GM23248 (cell line): ENCODE measurements at regions not wholly inside any gene's neighbourhood (a gene's known extent, or its start where the extent isn't known, plus 50 kb on each side); places are given as distances from the start of the nearest gene placed in this dataset.

Experiments
- DNase-seq: peaks from one replicate; pipeline ENCODE4 v3.0.0-alpha.2; 2015
- H2AFZ ChIP-seq: fragments of 200-600 bp; sonication (generic); 2 replicates; pipeline ENCODE4 v1.6.1; 2016; ENCODE audit warnings: antibody characterized with exemption
- H3F3A ChIP-seq: fragments of 200-600 bp; sonication (generic); 2 replicates; pipeline ENCODE4 v1.6.1; 2016; ENCODE audit warnings: mild to moderate bottlenecking, antibody characterized with exemption, mixed run types; ENCODE audit not compliant: insufficient read depth
- H3K27ac ChIP-seq: fragments of 200-600 bp; sonication (generic); 2 replicates; pipeline ENCODE4 v1.5.1; 2016; ENCODE audit warnings: mild to moderate bottlenecking
- H3K27me3 ChIP-seq: fragments of 200-600 bp; sonication (generic); replicated peaks from 2 replicates; pipeline ENCODE4 v1.6.1; 2016; ENCODE audit warnings: mild to moderate bottlenecking; ENCODE audit not compliant: insufficient read depth
- H3K36me3 ChIP-seq: fragments of 200-600 bp; sonication (generic); 2 replicates; pipeline ENCODE4 v1.6.1; 2016; ENCODE audit warnings: low read depth, mild to moderate bottlenecking
- H3K4me1 ChIP-seq: fragments of 200-600 bp; sonication (generic); 2 replicates; pipeline ENCODE4 v1.6.1; 2016; ENCODE audit warnings: mild to moderate bottlenecking; ENCODE audit not compliant: insufficient read depth
- H3K4me2 ChIP-seq: fragments of 200-600 bp; sonication (generic); one replicate; pipeline ENCODE4 v1.6.1; 2016; ENCODE audit warnings: mild to moderate bottlenecking; ENCODE audit not compliant: unreplicated experiment
- H3K4me3 ChIP-seq: fragments of 200-600 bp; sonication (generic); 2 replicates; pipeline ENCODE4 v1.5.1; 2016; ENCODE audit warnings: mild to moderate bottlenecking
- H3K79me2 ChIP-seq: fragments of 200-600 bp; sonication (generic); 2 replicates; pipeline ENCODE4 v1.6.1; 2016; ENCODE audit warnings: mild to moderate bottlenecking; ENCODE audit not compliant: insufficient read depth
- H3K9ac ChIP-seq: fragments of 200-600 bp; sonication (generic); 2 replicates; pipeline ENCODE4 v1.6.1; 2016; ENCODE audit warnings: mild to moderate bottlenecking
- H3K9me2 ChIP-seq: fragments of 200-600 bp; sonication (generic); 2 replicates; pipeline ENCODE4 v1.6.1; 2016; ENCODE audit warnings: mixed run types, mild to moderate bottlenecking, moderate library complexity; ENCODE audit not compliant: insufficient read depth
- H3K9me3 ChIP-seq: fragments of 200-600 bp; sonication (generic); one replicate; pipeline ENCODE4 v1.6.1; 2017; ENCODE audit warnings: low read depth
- H4K20me1 ChIP-seq: fragments of 200-600 bp; sonication (generic); 2 replicates; pipeline ENCODE4 v1.6.0; 2016; ENCODE audit not compliant: insufficient read depth
- EZH2 ChIP-seq: fragments of 200-600 bp; sonication (generic); IDR thresholded peaks from 2 replicates; pipeline ENCODE4 v1.6.1; 2018; ENCODE audit warnings: antibody characterized with exemption, mild to moderate bottlenecking; ENCODE audit not compliant: insufficient read depth, poor library complexity, severe bottlenecking
- EZH2phosphoT487 ChIP-seq: fragments of 200-600 bp; sonication (generic); IDR thresholded peaks from 2 replicates; pipeline ENCODE4 v1.6.1; 2018; ENCODE audit warnings: antibody characterized with exemption, moderate library complexity, mild to moderate bottlenecking, low read depth; ENCODE audit not compliant: insufficient read depth
- WGBS, 2 experiments: methylation state at CpG; one replicate each; pipeline ENCODE4 v1.1.6; 2015 to 2017; ENCODE audit warnings: low lambda C conversion rate in 2 of 2, low coverage in 1 of 2; ENCODE audit errors: missing lambda C conversion rate in 2 of 2; 5-methylcytosine and 5-hydroxymethylcytosine counted together
- in situ Hi-C: fragments of 300-500 bp; cut with MboI; formaldehyde crosslinking; loops from 2 replicates; pipeline ENCODE4 v1.15.0; 2020

- H3K4me3 ChIP-seq: no peak overlapping the region
- no peak overlapping the region for H2AFZ ChIP-seq
- TF ChIP-seq EZH2 (no peak), EZH2phosphoT487 (no peak)
- no peaks in the 10 kb centered on the region for H4K20me1 ChIP-seq
- DNase-seq: no peak
- H3F3A ChIP-seq: no peaks in the 10 kb centered on the region
- H3K9me2 ChIP-seq: no peaks in the 10 kb centered on the region
- no peak overlapping the region for H3K4me2 ChIP-seq
- no peak overlapping the region for H3K9ac ChIP-seq
- no peaks in the 10 kb centered on the region for H3K79me2 ChIP-seq
- H3K36me3 ChIP-seq: no peaks in the 10 kb centered on the region
- WGBS, 2 experiments: 80 to 83% methylated on average over 11 of the region's 11 CpGs
- no peaks in the 10 kb centered on the region for H3K9me3 ChIP-seq
- peaks cover 19% of the 10 kb centered on the region for H3K27me3 ChIP-seq
- H3K4me1 ChIP-seq: no peaks in the 10 kb centered on the region
- in situ Hi-C loops: no loop called here
- no peak overlapping the region for H3K27ac ChIP-seq
Measured at GRCh38 chr7:127513311-127513710, 72.1 kb downstream of the GCC1 start.

DNA sequence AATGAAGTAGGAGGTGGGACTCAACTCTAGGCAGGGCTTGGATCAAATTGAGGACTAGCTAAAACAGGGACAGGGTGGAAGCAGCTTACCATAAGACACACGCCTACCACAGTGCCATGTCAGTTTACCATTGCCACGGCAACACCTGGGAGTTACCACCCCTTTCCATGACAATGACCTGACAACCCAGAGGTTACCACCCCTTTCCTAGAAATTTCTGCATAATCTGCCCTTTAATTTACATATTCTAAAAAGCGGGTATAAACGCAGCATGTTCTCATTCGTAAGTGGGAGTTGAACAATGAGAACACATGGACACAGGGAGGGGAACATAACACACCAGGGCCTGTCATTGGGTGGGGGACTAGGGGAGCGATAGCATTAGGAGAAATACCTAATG lies 72.7 kb downstream of the GCC1 start:
- H3K4me1 ChIP-seq: no peaks in the 10 kb centered on the region
- H3F3A ChIP-seq: no peaks in the 10 kb centered on the region
- TF ChIP-seq EZH2phosphoT487 (no peak), EZH2 (no peak)
- no peak overlapping the region for H3K27ac ChIP-seq
- H3K79me2 ChIP-seq: no peaks in the 10 kb centered on the region
- DNase-seq: no peak
- H3K4me3 ChIP-seq: no peak overlapping the region
- no peak overlapping the region for H3K9ac ChIP-seq
- peaks cover 19% of the 10 kb centered on the region; the same call in 1 of the 2 replicates for H3K27me3 ChIP-seq
- 30 to 31% methylated on average over 6 of the region's 6 CpGs for WGBS, 2 experiments
- no peaks in the 10 kb centered on the region for H4K20me1 ChIP-seq
- no peak overlapping the region for H2AFZ ChIP-seq
- H3K9me3 ChIP-seq: no peaks in the 10 kb centered on the region
- no peaks in the 10 kb centered on the region for H3K9me2 ChIP-seq
- H3K4me2 ChIP-seq: no peak overlapping the region
- in situ Hi-C loops: no loop called here
- H3K36me3 ChIP-seq: no peaks in the 10 kb centered on the region

DNA sequence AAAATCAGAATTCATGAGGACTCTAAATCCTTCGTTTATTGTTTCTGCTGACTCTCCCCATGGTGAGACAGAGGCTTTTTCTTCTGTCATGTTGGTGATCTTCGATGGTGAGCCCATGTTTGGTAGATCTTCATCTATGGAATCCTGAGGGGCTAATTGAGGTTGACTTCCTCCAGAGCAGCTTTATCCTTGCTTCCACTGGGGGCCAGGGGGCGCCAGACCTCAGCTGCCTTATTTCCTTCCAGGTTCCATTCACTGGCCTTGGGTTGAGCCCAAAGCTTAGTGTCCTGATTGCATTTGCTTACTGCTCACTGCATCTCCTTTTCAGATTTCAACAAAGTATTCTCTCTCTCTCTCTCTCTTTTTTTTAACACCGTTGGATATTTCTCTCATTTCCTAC lies 80.7 kb downstream of the GCC1 start:
- Histone ChIP-seq H3K27ac (no peak overlapping the region), H2AFZ (no peak overlapping the region), H3K4me2 (no peak overlapping the region), H4K20me1 (no peaks in the 10 kb centered on the region), H3K4me1 (no peaks in the 10 kb centered on the region), H3K36me3 (no peaks in the 10 kb centered on the region), H3K9me3 (no peaks in the 10 kb centered on the region), H3K27me3 (peaks cover 10% of the 10 kb centered on the region), H3K4me3 (no peak overlapping the region), H3K9me2 (no peaks in the 10 kb centered on the region), H3F3A (no peaks in the 10 kb centered on the region), H3K9ac (no peak overlapping the region), H3K79me2 (no peaks in the 10 kb centered on the region)
- DNase-seq: peak; percentile 34
- TF ChIP-seq EZH2phosphoT487: no peak
- no peak for TF ChIP-seq EZH2
- in situ Hi-C loops: no loop called here
- WGBS, 2 experiments: 7 to 14% methylated on average over 4 of the region's 4 CpGs

DNA sequence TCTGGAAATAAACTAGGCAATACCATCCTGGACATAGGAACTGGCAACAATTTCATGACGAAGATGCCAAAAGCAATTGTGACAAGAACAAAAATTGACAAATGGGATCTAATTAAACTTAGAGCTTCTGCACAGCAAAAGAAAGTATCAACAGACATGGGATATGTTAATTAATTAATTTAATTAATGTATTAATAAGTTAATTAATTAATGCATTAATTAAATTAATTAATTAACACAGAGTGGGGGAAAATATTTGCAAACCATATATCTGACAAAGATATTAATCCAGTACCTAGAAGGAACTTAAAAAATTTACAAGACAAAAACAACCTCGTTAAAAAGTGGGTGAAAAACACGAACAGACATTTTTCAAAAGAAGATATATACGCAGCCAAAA lies 83.6 kb downstream of the GCC1 start:
- Histone ChIP-seq H2AFZ (no peak overlapping the region), H3K27ac (no peak overlapping the region), H3F3A (no peaks in the 10 kb centered on the region), H3K4me2 (no peak overlapping the region), H3K9ac (no peak overlapping the region), H3K79me2 (no peaks in the 10 kb centered on the region), H3K4me3 (no peak overlapping the region), H3K9me2 (no peaks in the 10 kb centered on the region), H3K9me3 (no peaks in the 10 kb centered on the region), H3K27me3 (no peaks in the 10 kb centered on the region; the same call in 1 of the 2 replicates), H3K36me3 (no peaks in the 10 kb centered on the region), H3K4me1 (no peaks in the 10 kb centered on the region), H4K20me1 (no peaks in the 10 kb centered on the region)
- no peak for DNase-seq
- no peak for TF ChIP-seq EZH2phosphoT487
- TF ChIP-seq EZH2: no peak
- whole genome bisulfite sequencing, 2 experiments: 88 to 92% methylated on average over 4 of the region's 4 CpGs
- in situ Hi-C loops: no loop called here

DNA sequence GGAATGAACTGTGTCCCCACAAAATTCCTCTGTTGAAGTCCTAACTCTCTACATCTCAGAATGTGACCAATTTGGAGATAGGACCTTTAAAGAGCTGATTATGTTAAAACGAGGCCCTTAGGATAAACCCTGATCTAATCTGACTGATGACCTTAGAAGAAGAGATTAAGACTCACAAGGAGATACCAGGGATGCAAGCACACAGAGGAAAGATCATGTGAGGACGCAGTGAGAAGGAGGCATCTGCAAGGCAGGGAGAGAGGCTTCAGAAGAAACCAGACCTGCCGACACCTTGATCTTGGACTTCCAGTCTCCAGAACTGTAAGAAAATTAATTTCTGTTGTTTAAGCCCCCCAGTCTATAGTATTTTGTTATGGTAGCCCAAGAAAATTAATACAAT lies 94.9 kb upstream of the ZNF800 start:
- no peak overlapping the region for H3K4me3 ChIP-seq
- in situ Hi-C loops: no loop called here
- no peak overlapping the region for H2AFZ ChIP-seq
- no peaks in the 10 kb centered on the region for H3K9me2 ChIP-seq
- H3K27ac ChIP-seq: no peak overlapping the region
- H3K79me2 ChIP-seq: no peaks in the 10 kb centered on the region
- no peaks in the 10 kb centered on the region for H3K36me3 ChIP-seq
- 52 to 57% methylated on average over 3 of the region's 3 CpGs for WGBS, 2 experiments
- no peak for TF ChIP-seq EZH2
- TF ChIP-seq EZH2phosphoT487: no peak
- H3K4me2 ChIP-seq: no peak overlapping the region
- no peaks in the 10 kb centered on the region for H4K20me1 ChIP-seq
- no peaks in the 10 kb centered on the region for H3K9me3 ChIP-seq
- no peaks in the 10 kb centered on the region for H3F3A ChIP-seq
- no peaks in the 10 kb centered on the region for H3K4me1 ChIP-seq
- H3K27me3 ChIP-seq: no peaks in the 10 kb centered on the region
- no peak overlapping the region for H3K9ac ChIP-seq
- DNase-seq: no peak
